Activated T-helper 9 cell treated with anti-CD3 and anti-CD28 coated beads, Interleukin-2, amount 50 U/mL, for 16 hours (primary cell): ENCODE measurements at regions not wholly inside any gene's neighbourhood (a gene's known extent, or its start where the extent isn't known, plus 50 kb on each side); places are given as distances from the start of the nearest gene placed in this dataset.

Experiments
- DNase-seq: peaks from one replicate; pipeline ENCODE4 v3.0.0-alpha.2; 2020; ENCODE audit warnings: low read depth

- DNase-seq, result no peak
Observed at GRCh38 chr10:6642876-6643275, 62.8 kb upstream of the PRKCQ start.

DNA sequence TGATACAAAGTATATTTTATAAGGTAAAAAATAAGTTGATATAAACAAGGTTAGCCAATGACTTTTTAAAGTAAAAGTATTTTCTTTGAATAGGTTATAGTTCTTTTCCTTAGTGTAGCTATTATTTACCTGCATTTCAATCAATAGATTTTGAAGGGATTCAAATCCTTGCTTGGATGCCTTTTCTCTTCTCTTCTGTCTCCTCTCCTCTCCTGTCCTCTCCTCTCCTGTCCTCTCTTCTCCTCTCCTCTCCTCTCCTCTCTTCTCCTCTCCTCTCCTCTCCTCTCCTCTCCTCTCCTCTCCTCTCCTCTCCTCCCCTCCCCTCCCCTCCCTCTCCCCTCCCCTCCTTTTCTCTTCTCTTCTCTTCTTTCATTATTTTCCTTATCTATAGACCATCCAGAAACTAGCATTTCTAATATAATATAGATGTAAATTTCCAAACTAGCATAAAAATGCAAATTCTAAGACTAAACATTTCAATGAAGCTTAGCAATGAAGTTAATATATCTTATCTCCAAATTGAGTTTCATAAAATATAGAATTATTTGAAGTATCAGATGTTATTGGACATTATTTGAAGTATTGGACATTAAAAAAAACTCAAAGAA, 60.5 kb upstream of the PRKCQ start:
- no peak for DNase-seq

DNA sequence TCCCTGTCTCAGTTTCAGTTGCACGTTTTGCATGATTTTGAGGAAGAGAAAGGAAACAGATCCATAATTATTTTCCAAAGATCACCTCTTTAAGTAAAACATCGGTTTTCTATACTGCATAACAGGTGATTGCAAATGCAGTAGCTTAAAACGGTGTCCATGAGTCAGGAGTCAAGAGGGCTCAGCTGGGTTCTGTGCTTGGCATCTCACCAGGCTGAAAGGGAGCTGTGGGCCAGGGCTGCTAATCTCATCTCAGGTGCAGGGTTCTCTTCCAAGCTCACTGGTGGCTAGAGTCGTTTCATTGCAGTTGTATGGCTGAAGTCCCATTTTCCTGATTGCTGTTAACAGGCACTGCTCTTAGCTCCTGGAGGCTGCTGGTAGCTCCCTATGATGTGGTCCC, 57.0 kb upstream of the PRKCQ start:
- no peak for DNase-seq

DNA sequence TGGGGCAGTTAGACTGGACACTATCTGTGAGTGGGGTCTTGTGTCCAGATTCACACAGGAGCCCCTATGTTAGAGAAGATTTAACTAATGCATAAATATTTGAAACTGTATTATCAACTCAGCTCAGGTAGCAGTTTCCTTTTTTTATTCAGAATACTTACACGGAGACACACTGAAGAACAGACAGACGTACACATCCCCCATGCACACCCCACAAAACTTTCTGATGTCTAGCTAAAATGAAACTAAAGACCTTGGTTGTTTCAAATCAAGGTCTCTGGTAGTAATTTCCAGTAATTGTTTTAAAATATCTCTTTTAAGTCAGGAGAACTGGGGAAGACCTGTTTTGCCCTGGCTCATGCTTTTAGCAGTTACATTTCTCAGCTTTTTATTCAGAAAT, 55.7 kb upstream of the PRKCQ start:
- no peak for DNase-seq
